CD4-positive, alpha-beta T cell (primary cell): ENCODE measurements at regions not wholly inside any gene's neighbourhood (a gene's known extent, or its start where the extent isn't known, plus 50 kb on each side); places are given as distances from the start of the nearest gene placed in this dataset.

Experiments used
- ATAC-seq: fragments of 200-7000 bp; cut with Tn5 transposase; one replicate; pipeline ENCODE4 v1.10.0; 2022; ENCODE audit warnings: mild to moderate bottlenecking; ENCODE audit not compliant: poor library complexity
- CTCF ChIA-PET: fragments of 350-600 bp; sonication (Branson Sonifier 250); formaldehyde crosslinking; loops from one replicate; lab custom pipeline; 2021; ENCODE audit warnings: antibody characterized with exemption, inconsistent platforms; lab: Charles Lee
- POLR2A ChIA-PET: fragments of 350-600 bp; sonication (Branson Sonifier 250); formaldehyde crosslinking; loops from one replicate; lab custom pipeline; 2021; ENCODE audit warnings: antibody characterized with exemption, inconsistent platforms; lab: Charles Lee
- DNase-seq, 14 experiments: peaks; one replicate each; pipeline ENCODE4 v3.0.0-alpha.2; 2013 to 2020; ENCODE audit warnings: mixed read lengths in 2 of 14
- H3K27ac ChIP-seq, 2 donors: one replicate each; pipeline versions ENCODE4 v1.5.1 to v1.7.0; 2013; ENCODE audit warnings: low read length in 2 of 2, low read depth in 1 of 2, mild to moderate bottlenecking in 1 of 2
- H3K27me3 ChIP-seq, 2 experiments: 1 replicate in 1 of 2; 2 replicates in 1 of 2; pipeline versions ENCODE4 v1.6.1 to v1.7.0; 2013; ENCODE audit warnings: low read length in 2 of 2, control low read depth in 1 of 2, mild to moderate bottlenecking in 1 of 2, moderate library complexity in 1 of 2; ENCODE audit not compliant: insufficient read depth in 2 of 2, control insufficient read depth in 1 of 2
- H3K36me3 ChIP-seq: one replicate; pipeline ENCODE4 v1.6.1; 2013; ENCODE audit warnings: low read length, control low read depth; ENCODE audit not compliant: insufficient read depth
- H3K4me1 ChIP-seq: one replicate; pipeline ENCODE4 v1.6.1; 2013; ENCODE audit warnings: low read length, control low read depth; ENCODE audit not compliant: insufficient read depth
- H3K4me3 ChIP-seq: one replicate; pipeline ENCODE4 v1.5.1; 2013; ENCODE audit warnings: mild to moderate bottlenecking, low read length, moderate library complexity
- H3K9me3 ChIP-seq, 2 experiments: 1 replicate in 1 of 2; 2 replicates in 1 of 2; pipeline versions ENCODE4 v1.6.1 to v1.7.0; 2013; ENCODE audit warnings: low read length in 2 of 2, mild to moderate bottlenecking in 2 of 2, control low read depth in 1 of 2, moderate library complexity in 1 of 2; ENCODE audit not compliant: control insufficient read depth in 1 of 2, insufficient read depth in 1 of 2
- H3K27ac Mint-ChIP-seq: one replicate; pipeline ENCODE4 v1.8.0; 2020; ENCODE audit warnings: mixed read lengths
- H3K27me3 Mint-ChIP-seq: one replicate; pipeline ENCODE4 v1.8.0; 2021; ENCODE audit warnings: mixed read lengths
- H3K36me3 Mint-ChIP-seq: one replicate; pipeline ENCODE4 v1.8.0; 2021; ENCODE audit warnings: low read depth, mixed read lengths
- H3K4me1 Mint-ChIP-seq: one replicate; pipeline ENCODE4 v1.8.0; 2021; ENCODE audit warnings: low read depth, mixed read lengths
- H3K4me3 Mint-ChIP-seq: one replicate; pipeline ENCODE4 v1.8.0; 2020; ENCODE audit warnings: mild to moderate bottlenecking, mixed read lengths
- H3K9me3 Mint-ChIP-seq: one replicate; pipeline ENCODE4 v1.8.0; 2020; ENCODE audit warnings: mixed read lengths
- intact Hi-C, 2 experiments: fragments of 100-400 bp; cut with DNase I in 1 of 2; cut with micrococcal nuclease in 1 of 2; formaldehyde crosslinking; loops; one replicate each; pipeline versions ENCODE4 v1.15.1 to v1.9.0; 2023 to 2025; cut with DNase I, micrococcal nuclease
- TF ChIP-seq, protein P1 (sequence below): fragments of 200-600 bp; IDR thresholded peaks from one replicate; pipeline ENCODE4 v1.8.0; 2022; ENCODE audit warnings: antibody characterized with exemption, mild to moderate bottlenecking

DNA sequence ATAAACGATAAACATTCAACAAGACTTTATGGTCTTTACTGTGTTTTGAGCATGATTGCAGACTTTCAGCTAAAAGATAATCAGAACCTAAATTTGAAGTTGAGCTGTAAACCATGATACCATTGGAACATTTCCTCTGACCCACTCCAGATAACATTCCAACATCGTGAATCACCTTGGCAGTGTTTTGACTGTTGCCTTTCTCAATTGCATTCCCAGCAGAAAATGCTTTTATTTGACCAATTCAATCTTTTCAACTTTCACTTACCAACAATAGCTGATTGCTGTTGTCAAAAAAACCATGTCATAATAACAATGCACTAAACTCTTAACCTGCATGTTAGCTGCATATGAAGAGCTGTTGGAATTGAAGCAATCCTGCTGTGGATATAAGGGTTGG lies 165.5 kb downstream of the MDFIC start:
- no peaks in the 10 kb centered on the region for H3K4me1 ChIP-seq
- ChIA-PET CTCF (interaction anchor here (1.1 kb wide), 1 partner anchor 12 kb away, joined by 3 read pairs; no protein-coding TSS in a partner anchor), POLR2A (no interaction called here)
- no peaks in the 10 kb centered on the region for H3K9me3 Mint-ChIP-seq
- H3K36me3 ChIP-seq, result no peaks in the 10 kb centered on the region
- no peak overlapping the region for H3K4me3 Mint-ChIP-seq
- no peaks in the 10 kb centered on the region for H3K27me3 Mint-ChIP-seq
- no peak for ATAC-seq
- H3K27ac ChIP-seq, result no peak overlapping the region
- intact Hi-C loops, result loop anchor here in 1 of 2 experiments (2.0 kb wide), 1 partner anchor 65 kb away; no protein-coding TSS in a partner anchor
- DNase-seq, result no peak
- no peaks in the 10 kb centered on the region for H3K36me3 Mint-ChIP-seq
- H3K27ac Mint-ChIP-seq, result no peak overlapping the region
- no peaks in the 10 kb centered on the region for H3K27me3 ChIP-seq
- no peaks in the 10 kb centered on the region for H3K9me3 ChIP-seq
- no peak overlapping the region for H3K4me3 ChIP-seq
- no peaks in the 10 kb centered on the region for H3K4me1 Mint-ChIP-seq
- TF ChIP-seq, protein P1, sequence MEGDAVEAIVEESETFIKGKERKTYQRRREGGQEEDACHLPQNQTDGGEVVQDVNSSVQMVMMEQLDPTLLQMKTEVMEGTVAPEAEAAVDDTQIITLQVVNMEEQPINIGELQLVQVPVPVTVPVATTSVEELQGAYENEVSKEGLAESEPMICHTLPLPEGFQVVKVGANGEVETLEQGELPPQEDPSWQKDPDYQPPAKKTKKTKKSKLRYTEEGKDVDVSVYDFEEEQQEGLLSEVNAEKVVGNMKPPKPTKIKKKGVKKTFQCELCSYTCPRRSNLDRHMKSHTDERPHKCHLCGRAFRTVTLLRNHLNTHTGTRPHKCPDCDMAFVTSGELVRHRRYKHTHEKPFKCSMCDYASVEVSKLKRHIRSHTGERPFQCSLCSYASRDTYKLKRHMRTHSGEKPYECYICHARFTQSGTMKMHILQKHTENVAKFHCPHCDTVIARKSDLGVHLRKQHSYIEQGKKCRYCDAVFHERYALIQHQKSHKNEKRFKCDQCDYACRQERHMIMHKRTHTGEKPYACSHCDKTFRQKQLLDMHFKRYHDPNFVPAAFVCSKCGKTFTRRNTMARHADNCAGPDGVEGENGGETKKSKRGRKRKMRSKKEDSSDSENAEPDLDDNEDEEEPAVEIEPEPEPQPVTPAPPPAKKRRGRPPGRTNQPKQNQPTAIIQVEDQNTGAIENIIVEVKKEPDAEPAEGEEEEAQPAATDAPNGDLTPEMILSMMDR, result no peak

GRCh38 chr7:115086146-115086841 lies 164.4 kb downstream of the MDFIC start:
- CTCF ChIA-PET, result no interaction called here
- H3K4me1 ChIP-seq, result no peaks in the 10 kb centered on the region
- no peaks in the 10 kb centered on the region for H3K36me3 ChIP-seq
- no peak overlapping the region for H3K4me3 ChIP-seq
- Mint-ChIP-seq H3K27ac (no peak overlapping the region), H3K4me1 (no peaks in the 10 kb centered on the region), H3K4me3 (no peak overlapping the region), H3K36me3 (no peaks in the 10 kb centered on the region), H3K27me3 (no peaks in the 10 kb centered on the region), H3K9me3 (no peaks in the 10 kb centered on the region)
- H3K27ac ChIP-seq, result no peak overlapping the region
- DNase-seq (no peak), ATAC-seq (no peak)
- intact Hi-C loops, result loop anchor here in 1 of 2 experiments (2.0 kb wide), 1 partner anchor 63 kb away; no protein-coding TSS in a partner anchor
- POLR2A ChIA-PET, result no interaction called here
- no peaks in the 10 kb centered on the region for H3K9me3 ChIP-seq
- TF ChIP-seq, protein P1, result no peak
- H3K27me3 ChIP-seq, result no peaks in the 10 kb centered on the region

GRCh38 chr7:115085421-115085820 lies 163.5 kb downstream of the MDFIC start:
- H3K4me3 ChIP-seq, result no peak overlapping the region
- ATAC-seq, result no peak
- ChIA-PET CTCF (no interaction called here), POLR2A (no interaction called here)
- no peaks in the 10 kb centered on the region for H3K4me1 ChIP-seq
- no peak for DNase-seq
- Mint-ChIP-seq H3K27me3 (no peaks in the 10 kb centered on the region), H3K9me3 (no peaks in the 10 kb centered on the region), H3K4me1 (no peaks in the 10 kb centered on the region), H3K36me3 (no peaks in the 10 kb centered on the region), H3K4me3 (no peak overlapping the region), H3K27ac (no peak overlapping the region)
- no peak overlapping the region for H3K27ac ChIP-seq
- no peaks in the 10 kb centered on the region for H3K9me3 ChIP-seq
- intact Hi-C loops, result no loop called here
- no peaks in the 10 kb centered on the region for H3K27me3 ChIP-seq
- no peaks in the 10 kb centered on the region for H3K36me3 ChIP-seq
- TF ChIP-seq, protein P1, result no peak
